Fibroblast of mammary gland (primary cell): ENCODE measurements at regions not wholly inside any gene's neighbourhood (a gene's known extent, or its start where the extent isn't known, plus 50 kb on each side); places are given as distances from the start of the nearest gene placed in this dataset.

Source experiments
- DNase-seq: peaks from one replicate; pipeline ENCODE4 v3.0.0-alpha.2; 2010; ENCODE audit warnings: low read depth
- H3K4me3 ChIP-seq: 2 replicates; pipeline ENCODE4 v1.5.1; 2011; ENCODE audit warnings: low read depth, mild to moderate bottlenecking, low read length, moderate library complexity; ENCODE audit not compliant: control insufficient read depth
- TF ChIP-seq, protein P1 (sequence below): conservative IDR thresholded peaks from 2 replicates; pipeline ENCODE4 v1.5.1; 2011; ENCODE audit warnings: low read depth, low read length, inconsistent platforms; ENCODE audit not compliant: control insufficient read depth, insufficient read depth

DNA sequence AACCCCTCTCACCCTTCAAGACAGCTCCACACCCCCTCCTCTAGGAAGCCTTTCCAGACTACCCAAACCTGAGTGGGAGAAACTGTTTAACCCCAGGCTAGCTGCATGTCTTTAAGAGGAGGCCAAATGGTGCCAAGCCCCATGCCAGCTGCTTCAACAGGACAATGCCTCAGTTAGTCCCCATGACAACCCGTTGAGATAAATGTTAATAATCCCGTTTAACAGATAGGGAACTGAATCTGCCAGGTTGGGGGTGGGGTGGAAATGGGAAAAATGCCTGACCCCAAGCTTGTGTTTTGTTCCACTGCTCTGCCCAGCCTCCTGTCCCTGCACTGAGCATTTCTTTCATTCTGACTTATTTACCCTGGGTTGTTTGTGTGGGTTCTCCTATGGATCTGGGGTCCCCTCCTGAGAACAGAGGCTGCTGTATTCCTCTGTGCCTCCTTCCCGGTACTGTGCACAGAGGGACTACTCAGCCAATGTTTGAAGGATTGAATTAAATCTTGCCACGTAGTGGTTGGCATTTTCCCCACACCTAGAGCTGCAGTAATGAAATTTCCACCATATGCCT lies 452.6 kb upstream of the ZMIZ1 start:
- H3K4me3 ChIP-seq = no peak overlapping the region
- TF ChIP-seq, protein P1, sequence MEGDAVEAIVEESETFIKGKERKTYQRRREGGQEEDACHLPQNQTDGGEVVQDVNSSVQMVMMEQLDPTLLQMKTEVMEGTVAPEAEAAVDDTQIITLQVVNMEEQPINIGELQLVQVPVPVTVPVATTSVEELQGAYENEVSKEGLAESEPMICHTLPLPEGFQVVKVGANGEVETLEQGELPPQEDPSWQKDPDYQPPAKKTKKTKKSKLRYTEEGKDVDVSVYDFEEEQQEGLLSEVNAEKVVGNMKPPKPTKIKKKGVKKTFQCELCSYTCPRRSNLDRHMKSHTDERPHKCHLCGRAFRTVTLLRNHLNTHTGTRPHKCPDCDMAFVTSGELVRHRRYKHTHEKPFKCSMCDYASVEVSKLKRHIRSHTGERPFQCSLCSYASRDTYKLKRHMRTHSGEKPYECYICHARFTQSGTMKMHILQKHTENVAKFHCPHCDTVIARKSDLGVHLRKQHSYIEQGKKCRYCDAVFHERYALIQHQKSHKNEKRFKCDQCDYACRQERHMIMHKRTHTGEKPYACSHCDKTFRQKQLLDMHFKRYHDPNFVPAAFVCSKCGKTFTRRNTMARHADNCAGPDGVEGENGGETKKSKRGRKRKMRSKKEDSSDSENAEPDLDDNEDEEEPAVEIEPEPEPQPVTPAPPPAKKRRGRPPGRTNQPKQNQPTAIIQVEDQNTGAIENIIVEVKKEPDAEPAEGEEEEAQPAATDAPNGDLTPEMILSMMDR = no peak
- no peak for DNase-seq

DNA sequence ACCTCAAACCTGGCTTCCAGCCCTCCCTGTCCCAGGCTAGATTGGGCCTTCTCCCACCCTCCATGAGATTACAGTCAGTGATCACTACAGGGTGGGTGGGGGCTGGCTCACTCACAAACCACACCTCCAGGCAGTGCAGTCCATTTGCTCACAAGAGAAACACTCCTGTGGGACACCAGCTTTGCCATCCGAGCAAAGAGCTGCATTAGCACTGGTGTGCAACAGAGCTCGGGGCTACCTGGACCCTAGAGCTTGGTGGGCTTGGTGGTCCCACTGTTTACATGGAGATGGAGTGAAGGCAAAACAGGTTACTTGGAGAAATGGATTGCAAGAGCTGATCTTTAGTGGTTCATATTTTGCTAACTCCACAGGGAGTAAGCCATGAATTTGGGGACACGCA lies 451.7 kb upstream of the ZMIZ1 start:
- TF ChIP-seq, protein P1 = no peak
- DNase-seq = no peak
- no peak overlapping the region for H3K4me3 ChIP-seq

DNA sequence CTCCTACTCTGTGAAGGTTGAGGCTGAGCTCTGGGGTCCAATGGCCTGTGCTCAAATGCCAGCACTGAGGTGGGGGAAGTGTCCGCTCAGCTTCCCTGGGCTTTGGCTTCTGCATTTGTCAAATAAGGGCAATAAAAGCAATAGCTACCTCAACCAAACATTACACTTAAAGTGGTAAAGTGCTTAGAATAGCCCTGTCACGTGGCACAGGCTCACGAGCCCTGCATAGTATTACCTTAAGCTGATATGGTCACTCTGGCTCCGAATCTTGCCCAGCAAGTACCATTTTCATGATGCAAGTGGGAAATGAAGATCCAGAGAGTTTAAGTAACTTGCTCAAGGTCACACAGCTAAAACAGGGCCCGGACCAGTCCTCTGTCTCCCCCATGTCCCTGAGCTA lies 451.1 kb upstream of the ZMIZ1 start:
- H3K4me3 ChIP-seq = no peak overlapping the region

DNA sequence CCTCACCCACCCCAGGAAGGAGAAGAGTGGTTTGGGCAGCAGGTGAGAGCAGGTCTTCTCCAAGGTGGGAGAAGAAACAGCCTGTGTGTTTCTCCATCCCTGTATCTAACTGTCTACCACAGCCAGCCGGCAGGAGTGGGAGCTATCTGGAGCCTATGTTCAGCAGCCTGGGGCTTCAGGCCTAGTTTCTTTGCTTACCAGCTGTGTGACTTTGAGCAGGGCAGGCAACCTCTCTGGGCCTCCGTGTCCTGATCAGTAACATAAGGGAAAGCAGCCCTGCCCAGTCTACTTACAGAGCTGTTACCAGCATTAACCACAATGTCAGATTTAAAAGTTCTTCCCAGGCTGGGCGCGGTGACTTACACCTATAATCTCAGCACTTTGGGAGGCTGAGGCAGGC lies 450.7 kb upstream of the ZMIZ1 start:
- no peak for DNase-seq
- H3K4me3 ChIP-seq = no peak overlapping the region
- TF ChIP-seq, protein P1 = no peak

More for the DNA sequence above, 451.1 kb upstream of the ZMIZ1 start:
- TF ChIP-seq, protein P1 = no peak
- no peak for DNase-seq

DNA sequence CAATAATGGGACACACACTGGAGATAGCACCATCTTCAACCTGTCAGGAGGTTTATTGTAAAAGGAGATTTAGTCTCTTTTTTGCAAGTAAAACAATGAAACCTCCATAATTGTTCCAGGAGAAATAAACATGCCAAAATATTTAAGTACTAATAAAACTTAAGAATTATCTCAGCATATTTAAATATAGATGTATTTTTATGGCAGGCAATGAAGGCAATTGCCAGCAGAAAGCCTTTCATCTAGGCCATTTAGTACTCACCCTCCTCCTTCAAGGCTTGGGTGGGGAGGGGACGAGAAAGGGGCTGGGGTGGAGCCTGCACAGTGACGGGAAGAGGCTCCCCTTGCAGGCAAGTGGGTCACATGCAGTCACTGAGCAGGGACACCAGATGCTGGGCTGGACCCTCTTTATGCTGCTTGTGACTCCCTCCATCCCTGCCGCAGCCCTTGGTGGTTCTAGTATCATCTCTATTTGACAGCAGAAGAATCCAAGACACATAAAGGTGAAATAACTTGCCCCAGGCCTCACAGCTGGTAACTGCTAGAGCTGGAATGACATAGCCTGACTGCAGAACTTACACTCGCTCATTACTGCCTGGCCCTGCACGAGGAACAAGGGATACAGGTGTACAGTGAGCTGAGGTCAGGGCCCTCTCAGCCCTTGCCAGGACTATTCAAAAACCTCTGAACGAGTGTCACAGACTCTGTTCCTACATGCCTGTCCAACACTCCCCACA lies 449.5 kb upstream of the ZMIZ1 start:
- TF ChIP-seq, protein P1 = no peak
- no peak for DNase-seq
- no peak overlapping the region for H3K4me3 ChIP-seq

DNA sequence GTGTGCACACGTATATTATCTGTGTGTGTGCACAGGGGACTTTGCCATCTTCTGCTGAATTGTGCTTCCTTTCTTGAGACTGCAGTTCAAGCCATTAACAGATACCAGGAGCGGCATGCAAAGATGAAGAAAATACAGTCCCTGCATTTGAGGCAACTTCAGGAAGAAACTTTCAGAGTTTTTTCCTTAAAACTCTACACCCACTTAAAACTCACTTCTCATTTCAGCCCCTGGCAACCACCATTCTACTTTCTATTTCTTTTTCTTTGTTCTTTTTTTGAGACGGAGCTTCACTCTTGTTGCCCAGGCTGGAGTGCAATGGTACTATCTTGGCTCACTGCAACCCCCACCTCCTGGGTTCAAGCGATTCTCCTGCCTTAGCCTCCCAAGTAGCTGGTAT lies 448.9 kb upstream of the ZMIZ1 start:
- TF ChIP-seq, protein P1 = no peak
- DNase-seq = no peak
- H3K4me3 ChIP-seq = no peak overlapping the region
